HFFc6 (cell line): ENCODE measurements at regions not wholly inside any gene's neighbourhood (a gene's known extent, or its start where the extent isn't known, plus 50 kb on each side); places are given as distances from the start of the nearest gene placed in this dataset.
A peak's percentile ranks its signal among the peaks of the same experiment; 100 is the strongest.

Experiments
- DNase-seq: peaks from one replicate; pipeline ENCODE4 v3.0.0-alpha.2; 2018
- H3K27ac Mint-ChIP-seq: 2 replicates; pipeline ENCODE4 v1.8.0; 2020; ENCODE audit warnings: mild to moderate bottlenecking, mixed read lengths
- H3K27me3 Mint-ChIP-seq: 2 replicates; pipeline ENCODE4 v1.8.0; 2021; ENCODE audit warnings: mild to moderate bottlenecking, moderate library complexity, mixed read lengths; ENCODE audit not compliant: insufficient read depth
- H3K36me3 Mint-ChIP-seq: 2 replicates; pipeline ENCODE4 v1.8.0; 2021; ENCODE audit warnings: low read depth, mixed read lengths
- H3K4me1 Mint-ChIP-seq: 2 replicates; pipeline ENCODE4 v1.8.0; 2020; ENCODE audit warnings: low read depth, mixed read lengths
- H3K4me3 Mint-ChIP-seq: 2 replicates; pipeline ENCODE4 v1.8.0; 2020; ENCODE audit warnings: mild to moderate bottlenecking, moderate library complexity, mixed read lengths
- H3K9me3 Mint-ChIP-seq: 2 replicates; pipeline ENCODE4 v1.8.0; 2020; ENCODE audit warnings: mild to moderate bottlenecking, mixed read lengths
- TF ChIP-seq, protein P1 (sequence below): fragments of 200-600 bp; sonication (generic); IDR thresholded peaks from 2 replicates; pipeline ENCODE4 v1.5.0; 2021; ENCODE audit warnings: antibody characterized with exemption, mild to moderate bottlenecking

DNA sequence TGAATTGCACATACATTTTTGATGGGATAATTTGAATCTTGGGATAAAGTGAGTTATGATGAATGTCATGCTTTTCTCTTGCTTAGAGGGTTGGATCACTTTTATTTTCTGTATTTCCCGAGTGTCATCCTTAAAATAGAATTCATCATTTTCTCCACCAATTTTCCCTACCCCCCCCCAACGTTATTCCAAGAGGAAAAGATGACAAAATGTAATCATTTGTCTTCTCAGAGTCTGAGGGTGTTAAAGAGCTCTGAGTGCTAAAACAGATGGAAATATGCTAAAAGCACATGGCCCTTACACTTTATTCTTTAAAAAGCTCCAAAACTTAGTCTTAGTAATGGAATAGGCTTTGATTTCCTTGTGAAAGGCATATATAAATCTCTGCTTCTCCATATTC is 81.4 kb downstream of the CHRM3 start:
- Mint-ChIP-seq H3K36me3 (peaks cover 4% of the 10 kb centered on the region; the same call in 1 of the 2 replicates), H3K27me3 (no peaks in the 10 kb centered on the region; the same call in 1 of the 2 replicates), H3K4me3 (no peak overlapping the region), H3K9me3 (peaks cover 14% of the 10 kb centered on the region), H3K27ac (no peak overlapping the region), H3K4me1 (no peaks in the 10 kb centered on the region)
- DNase-seq = no peak
- TF ChIP-seq, protein P1, sequence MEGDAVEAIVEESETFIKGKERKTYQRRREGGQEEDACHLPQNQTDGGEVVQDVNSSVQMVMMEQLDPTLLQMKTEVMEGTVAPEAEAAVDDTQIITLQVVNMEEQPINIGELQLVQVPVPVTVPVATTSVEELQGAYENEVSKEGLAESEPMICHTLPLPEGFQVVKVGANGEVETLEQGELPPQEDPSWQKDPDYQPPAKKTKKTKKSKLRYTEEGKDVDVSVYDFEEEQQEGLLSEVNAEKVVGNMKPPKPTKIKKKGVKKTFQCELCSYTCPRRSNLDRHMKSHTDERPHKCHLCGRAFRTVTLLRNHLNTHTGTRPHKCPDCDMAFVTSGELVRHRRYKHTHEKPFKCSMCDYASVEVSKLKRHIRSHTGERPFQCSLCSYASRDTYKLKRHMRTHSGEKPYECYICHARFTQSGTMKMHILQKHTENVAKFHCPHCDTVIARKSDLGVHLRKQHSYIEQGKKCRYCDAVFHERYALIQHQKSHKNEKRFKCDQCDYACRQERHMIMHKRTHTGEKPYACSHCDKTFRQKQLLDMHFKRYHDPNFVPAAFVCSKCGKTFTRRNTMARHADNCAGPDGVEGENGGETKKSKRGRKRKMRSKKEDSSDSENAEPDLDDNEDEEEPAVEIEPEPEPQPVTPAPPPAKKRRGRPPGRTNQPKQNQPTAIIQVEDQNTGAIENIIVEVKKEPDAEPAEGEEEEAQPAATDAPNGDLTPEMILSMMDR = no peak

DNA sequence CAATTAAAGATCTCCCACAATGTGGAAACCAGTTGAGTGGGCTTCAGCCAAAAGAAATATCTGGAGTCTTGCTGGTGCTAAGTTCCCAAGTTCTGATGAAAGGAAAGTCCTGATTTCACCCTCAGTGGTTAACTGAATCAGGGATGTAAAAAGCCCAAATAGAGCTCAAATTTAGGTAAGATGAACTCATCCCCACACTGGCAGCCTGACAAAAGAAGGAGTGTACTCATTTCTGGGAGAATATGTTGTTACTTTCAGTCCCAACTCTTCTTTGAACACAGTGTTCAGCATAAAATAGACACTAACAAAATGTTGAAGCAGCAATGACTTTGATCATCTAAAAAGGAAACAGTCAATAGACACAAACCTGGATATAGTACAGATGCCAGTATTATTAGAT is 91.7 kb downstream of the CHRM3 start:
- TF ChIP-seq, protein P1 = no peak
- Mint-ChIP-seq H3K4me3 (no peak overlapping the region), H3K36me3 (peaks cover 17% of the 10 kb centered on the region), H3K27ac (no peak overlapping the region), H3K9me3 (peaks cover 35% of the 10 kb centered on the region), H3K27me3 (no peaks in the 10 kb centered on the region), H3K4me1 (peaks cover 13% of the 10 kb centered on the region; the same call in 1 of the 2 replicates)
- DNase-seq = no peak

DNA sequence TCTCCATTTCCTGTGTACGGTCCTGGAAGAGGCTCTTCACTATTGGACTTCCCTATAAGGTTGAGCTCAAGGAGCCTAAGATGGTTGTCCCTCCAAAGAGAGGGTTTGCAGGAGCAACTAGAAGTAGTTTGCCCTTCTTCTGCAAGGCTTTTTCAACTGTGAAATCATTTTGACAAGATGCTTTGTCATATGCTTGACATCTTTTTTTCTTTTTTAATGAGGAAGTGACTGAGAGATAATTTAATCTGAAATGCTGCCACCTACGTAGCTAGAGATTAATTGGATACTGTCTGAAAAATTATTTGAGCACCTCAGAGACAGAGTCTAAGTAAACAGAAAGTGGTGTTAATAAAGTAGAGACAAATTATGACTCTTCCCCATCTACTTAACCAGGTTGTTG is 97.0 kb downstream of the CHRM3 start:
- peaks cover 16% of the 10 kb centered on the region for H3K9me3 Mint-ChIP-seq
- DNase-seq = no peak
- no peak overlapping the region for H3K27ac Mint-ChIP-seq
- H3K4me3 Mint-ChIP-seq = no peak overlapping the region
- peaks cover 8% of the 10 kb centered on the region for H3K36me3 Mint-ChIP-seq
- H3K27me3 Mint-ChIP-seq = no peaks in the 10 kb centered on the region
- TF ChIP-seq, protein P1 = no peak
- peaks cover 16% of the 10 kb centered on the region; the same call in 1 of the 2 replicates for H3K4me1 Mint-ChIP-seq

DNA sequence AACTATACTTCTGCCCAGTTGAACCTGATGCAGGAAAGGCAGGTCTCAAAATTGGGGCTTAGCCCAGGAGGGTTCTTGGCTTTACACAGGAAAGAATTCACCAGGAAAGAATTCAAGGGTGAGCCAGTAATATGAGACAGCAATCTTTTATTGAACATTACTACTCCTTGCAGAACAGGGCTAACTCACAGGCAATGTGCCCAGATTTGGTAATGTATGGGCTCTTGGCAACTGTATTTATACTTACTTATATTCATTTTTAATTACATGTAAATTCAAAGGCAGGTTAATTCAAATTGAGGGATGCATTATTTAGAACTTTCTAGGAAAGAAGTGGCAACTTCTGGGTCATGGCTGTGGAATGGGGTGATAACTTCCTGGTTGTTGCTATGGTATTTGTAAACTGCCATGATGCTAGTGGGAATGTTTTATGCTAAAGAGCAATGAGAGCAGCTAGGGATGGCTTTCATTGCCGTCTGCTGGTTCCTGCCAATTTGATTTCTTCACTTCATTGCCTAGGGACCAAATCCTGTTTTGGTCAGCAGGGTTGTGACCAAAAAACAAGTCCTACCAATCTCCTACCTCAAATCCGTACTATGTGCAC is 107.5 kb downstream of the CHRM3 start:
- no peaks in the 10 kb centered on the region for H3K27me3 Mint-ChIP-seq
- H3K27ac Mint-ChIP-seq = no peak overlapping the region; the same call in 1 of the 2 replicates
- H3K36me3 Mint-ChIP-seq = no peaks in the 10 kb centered on the region; the same call in 1 of the 2 replicates
- H3K9me3 Mint-ChIP-seq = peaks cover 27% of the 10 kb centered on the region
- no peaks in the 10 kb centered on the region; the same call in 1 of the 2 replicates for H3K4me1 Mint-ChIP-seq
- peak; percentile 54 for DNase-seq
- TF ChIP-seq, protein P1 = no peak
- H3K4me3 Mint-ChIP-seq = no peak overlapping the region

DNA sequence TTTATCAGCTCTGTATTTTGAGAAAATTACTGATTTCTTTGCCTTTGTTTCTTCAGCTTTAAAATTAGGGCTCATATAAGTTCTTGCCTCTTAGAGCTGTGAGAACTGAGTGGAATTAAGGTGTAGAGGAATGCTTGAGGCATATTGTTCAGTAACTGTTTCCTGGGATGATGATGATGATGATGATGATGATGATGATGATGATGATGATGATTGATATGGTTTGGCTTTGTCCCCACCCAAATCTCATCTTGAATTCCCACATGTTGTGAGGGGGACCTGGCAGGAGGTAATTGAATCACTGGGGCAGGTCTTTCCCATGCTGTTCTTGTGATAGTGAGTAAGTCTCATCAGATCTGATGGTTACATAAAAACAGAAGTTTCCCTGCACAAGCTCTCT is 118.7 kb downstream of the CHRM3 start:
- no peak overlapping the region for H3K4me3 Mint-ChIP-seq
- H3K9me3 Mint-ChIP-seq = peaks cover 58% of the 10 kb centered on the region
- TF ChIP-seq, protein P1 = no peak
- no peak overlapping the region for H3K27ac Mint-ChIP-seq
- H3K36me3 Mint-ChIP-seq = peaks cover 19% of the 10 kb centered on the region; the same call in 1 of the 2 replicates
- H3K27me3 Mint-ChIP-seq = no peaks in the 10 kb centered on the region; the same call in 1 of the 2 replicates
- DNase-seq = no peak
- H3K4me1 Mint-ChIP-seq = no peaks in the 10 kb centered on the region
